ENCODE measurements at regions not wholly inside any gene's neighbourhood (a gene's known extent, or its start where the extent isn't known, plus 50 kb on each side); places are given as distances from the start of the nearest gene placed in this dataset.

DNA sequence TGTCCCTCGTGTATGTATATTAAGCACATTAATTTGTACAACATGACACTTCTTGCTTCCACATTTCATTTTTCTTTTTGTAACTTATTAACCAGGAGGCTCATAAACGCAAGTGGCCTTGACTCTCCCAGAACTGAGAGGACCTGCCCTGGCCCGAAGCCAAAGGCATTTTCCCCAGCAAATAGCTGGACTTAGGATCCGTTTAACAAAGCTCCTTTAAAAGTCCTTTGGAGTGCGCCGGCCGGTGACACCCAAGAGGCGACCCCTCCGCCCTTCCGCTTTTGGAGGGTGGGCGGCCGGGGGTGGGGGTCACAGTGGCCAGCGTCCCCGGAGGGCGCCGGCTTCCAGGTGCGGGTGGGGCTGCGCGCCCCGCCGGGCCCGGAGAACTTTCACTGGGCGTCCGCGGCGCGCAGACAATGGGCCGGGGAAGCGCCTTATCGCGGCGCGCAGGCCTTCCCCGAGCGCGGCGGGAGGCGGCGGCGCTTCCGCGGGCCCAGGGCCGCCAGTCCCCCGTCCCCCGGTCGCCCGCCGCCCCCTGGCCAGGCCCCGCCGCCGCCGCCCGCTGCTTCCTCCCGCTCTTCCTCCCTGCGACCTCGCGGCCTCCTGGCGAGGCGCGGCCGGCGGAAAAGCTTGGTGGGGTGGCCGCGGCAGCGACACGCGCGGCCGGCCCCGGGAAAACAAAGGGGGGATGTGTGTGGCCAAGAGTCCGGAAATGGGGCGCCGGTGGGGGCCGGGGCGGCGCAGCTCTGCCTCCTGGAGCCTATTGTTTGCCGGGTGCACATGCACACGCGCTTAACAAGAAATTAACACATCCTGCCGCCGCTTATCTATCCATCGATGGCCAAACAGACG lies 613.4 kb downstream of the MCTP2 start:
- H3K4me1 Mint-ChIP-seq: peaks cover 0 to 7% (median 5%) of the 10 kb centered on the region in 4 donors
- H3K4me3 Mint-ChIP-seq: peak overlapping the region in 2 of 10 donors; percentile 27 to 35
- ATAC-seq (no peak), DNase-seq (no peak)
- H3K9me3 Mint-ChIP-seq: peaks cover 0 to 38% (median 10%) of the 10 kb centered on the region in 9 donors
- H3K27ac Mint-ChIP-seq: no peak overlapping the region
- POLR2A ChIA-PET: no interaction called here
- peaks cover 0 to 14% (median 0%) of the 10 kb centered on the region in 3 donors for H3K36me3 Mint-ChIP-seq
- H3K27me3 Mint-ChIP-seq: peaks cover 36 to 83% (median 56%) of the 10 kb centered on the region in 5 donors

DNA sequence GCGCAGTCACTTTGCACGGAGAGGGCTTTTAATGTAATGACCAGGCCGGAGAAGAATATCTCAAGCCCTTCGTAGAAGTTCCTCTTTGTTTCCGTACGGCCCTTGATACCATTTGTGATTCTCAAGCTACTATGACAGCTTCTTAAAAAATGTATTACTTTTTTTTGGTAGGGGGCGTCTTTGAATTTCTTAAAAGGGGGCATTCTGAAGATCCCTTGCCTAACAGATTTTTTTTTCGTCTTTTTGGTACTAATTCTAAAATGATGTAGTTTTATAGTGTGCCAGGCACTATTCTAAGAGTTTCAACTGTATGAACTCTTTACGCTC lies 614.0 kb downstream of the MCTP2 start:
- H3K4me3 Mint-ChIP-seq: peak overlapping the region in 3 of 10 donors; percentile 27 to 59 (median 35)
- peaks cover 38 to 86% (median 56%) of the 10 kb centered on the region in 5 donors for H3K27me3 Mint-ChIP-seq
- DNase-seq: no peak
- no peak for ATAC-seq
- no peak overlapping the region for H3K27ac Mint-ChIP-seq
- H3K9me3 Mint-ChIP-seq: peaks cover 0 to 39% (median 9%) of the 10 kb centered on the region in 9 donors
- POLR2A ChIA-PET: no interaction called here
- peaks cover 0 to 7% (median 5%) of the 10 kb centered on the region in 4 donors for H3K4me1 Mint-ChIP-seq
- peaks cover 0 to 14% (median 0%) of the 10 kb centered on the region in 3 donors for H3K36me3 Mint-ChIP-seq

DNA sequence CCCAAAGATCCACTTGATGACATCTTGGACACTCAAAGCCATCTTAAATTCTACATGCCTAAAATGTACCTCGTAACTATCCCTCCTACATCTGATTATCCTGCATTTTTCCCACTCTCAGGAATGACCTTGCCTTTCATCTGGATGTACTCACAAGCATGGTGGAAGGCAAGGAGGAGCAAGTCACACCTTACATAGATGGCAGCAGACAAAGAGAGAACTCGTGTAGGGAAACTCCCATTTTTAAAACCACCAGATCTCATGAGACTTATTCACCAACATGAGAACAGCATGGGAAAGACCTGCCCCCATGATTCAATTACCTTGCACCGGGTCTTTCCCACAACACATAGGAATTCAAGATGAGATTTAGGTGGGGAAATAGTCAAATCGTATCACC lies 616.0 kb downstream of the MCTP2 start:
- Mint-ChIP-seq H3K9me3 (peaks cover 0 to 41% (median 11%) of the 10 kb centered on the region in 9 donors), H3K27me3 (peaks cover 33 to 86% (median 51%) of the 10 kb centered on the region in 5 donors), H3K27ac (no peak overlapping the region), H3K4me1 (peaks cover 0 to 7% (median 5%) of the 10 kb centered on the region in 4 donors), H3K36me3 (peaks cover 0 to 14% (median 0%) of the 10 kb centered on the region in 3 donors), H3K4me3 (no peak overlapping the region)
- no peak for ATAC-seq
- POLR2A ChIA-PET: no interaction called here
- no peak for DNase-seq

DNA sequence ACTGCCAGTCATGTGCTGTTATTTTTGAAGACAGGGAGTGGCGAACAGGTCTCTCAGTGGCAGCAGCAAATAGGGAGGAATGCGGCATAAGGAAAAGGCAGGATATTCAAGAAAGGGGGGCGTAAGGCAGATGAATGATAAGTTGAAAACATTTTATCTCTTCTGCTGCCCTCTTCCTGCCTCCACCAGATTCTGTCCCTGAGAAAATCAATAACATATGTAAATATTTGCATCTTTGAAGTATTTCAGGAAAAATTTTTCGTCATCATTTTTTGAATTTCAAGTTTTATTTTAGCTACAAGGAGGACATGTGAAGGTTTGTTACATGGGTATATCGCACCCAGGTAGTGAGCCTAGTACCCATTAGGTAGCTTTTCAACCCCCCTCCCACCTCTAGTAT lies 616.7 kb downstream of the MCTP2 start:
- POLR2A ChIA-PET: no interaction called here
- Mint-ChIP-seq H3K4me1 (peaks cover 0 to 7% (median 5%) of the 10 kb centered on the region in 4 donors), H3K9me3 (peaks cover 4 to 41% (median 11%) of the 10 kb centered on the region in 9 donors), H3K27me3 (peaks cover 29 to 86% (median 44%) of the 10 kb centered on the region in 5 donors), H3K4me3 (no peak overlapping the region), H3K27ac (no peak overlapping the region), H3K36me3 (peaks cover 0 to 15% (median 0%) of the 10 kb centered on the region in 3 donors)
- DNase-seq: no peak
- no peak for ATAC-seq

DNA sequence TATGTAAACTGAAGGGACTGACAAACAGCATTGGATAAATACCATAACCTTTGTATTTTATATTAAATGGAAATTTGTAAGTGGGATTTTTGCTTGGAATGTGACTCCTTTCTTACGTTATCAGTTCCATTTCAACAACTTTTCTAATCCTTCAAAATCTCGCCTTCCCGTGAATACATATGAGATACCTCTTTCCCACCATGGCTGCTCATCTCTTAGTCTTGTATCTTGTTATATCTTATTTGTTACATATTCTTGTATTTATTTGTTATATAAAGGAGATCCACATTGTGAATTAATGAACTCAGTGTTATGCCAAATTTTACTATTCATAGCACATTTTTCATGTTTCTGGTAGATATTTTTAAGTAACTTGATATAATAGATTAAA lies 623.7 kb downstream of the MCTP2 start:
- Mint-ChIP-seq H3K27ac (no peak overlapping the region), H3K36me3 (peaks cover 0 to 8% (median 0%) of the 10 kb centered on the region in 3 donors), H3K4me3 (no peak overlapping the region), H3K9me3 (peaks cover 0 to 23% (median 7%) of the 10 kb centered on the region in 9 donors), H3K4me1 (no peaks in the 10 kb centered on the region), H3K27me3 (peaks cover 2 to 38% (median 12%) of the 10 kb centered on the region in 5 donors)
- no peak for ATAC-seq
- POLR2A ChIA-PET: no interaction called here
- DNase-seq: no peak

DNA sequence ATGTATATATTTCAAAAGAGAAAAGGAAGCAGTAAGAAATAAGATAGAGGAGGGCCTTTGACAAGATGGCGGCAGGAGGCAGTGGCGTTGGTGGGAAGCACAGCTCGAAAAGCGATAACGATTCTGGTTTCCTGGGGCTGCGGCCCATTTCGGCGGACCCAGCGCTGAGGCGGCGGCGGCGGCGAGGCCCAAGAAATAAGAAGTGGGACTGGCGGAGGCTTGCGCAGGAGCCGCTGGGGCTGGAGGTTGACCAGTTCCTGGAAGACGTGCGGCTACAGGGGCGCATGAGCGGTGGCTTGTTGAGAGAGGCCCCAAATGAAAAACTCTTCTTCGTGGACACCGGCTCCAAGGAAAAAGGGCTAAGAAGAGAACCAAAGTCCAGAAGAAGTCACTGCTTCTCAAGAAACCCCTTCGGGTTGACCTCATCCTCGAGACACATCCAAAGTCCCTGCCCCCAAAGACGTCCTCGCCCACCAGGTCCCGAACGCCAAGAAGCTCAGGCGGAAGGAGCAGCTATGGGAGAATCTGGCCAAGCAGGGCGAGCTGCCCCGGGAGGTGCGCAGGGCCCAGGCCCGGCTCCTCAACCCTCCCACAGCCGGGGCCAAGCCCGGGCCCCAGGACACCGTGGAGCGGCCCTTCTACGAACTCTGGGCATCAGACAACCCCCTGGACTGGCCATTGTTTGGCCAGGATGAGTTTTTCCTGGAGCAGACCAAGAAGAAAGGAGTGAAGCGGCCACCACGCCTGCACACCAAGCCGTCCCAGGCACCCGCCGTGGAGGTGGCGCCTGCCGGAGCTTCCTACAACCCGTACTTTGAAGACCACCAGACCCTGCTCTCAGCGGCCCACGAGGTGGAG lies 624.3 kb downstream of the MCTP2 start:
- peaks cover 0 to 17% (median 7%) of the 10 kb centered on the region in 9 donors for H3K9me3 Mint-ChIP-seq
- H3K36me3 Mint-ChIP-seq: peaks cover 0 to 8% (median 0%) of the 10 kb centered on the region in 3 donors
- H3K4me3 Mint-ChIP-seq: no peak overlapping the region
- no peak overlapping the region for H3K27ac Mint-ChIP-seq
- no peaks in the 10 kb centered on the region for H3K4me1 Mint-ChIP-seq
- POLR2A ChIA-PET: no interaction called here
- DNase-seq (no peak), ATAC-seq (no peak)
- H3K27me3 Mint-ChIP-seq: peaks cover 2 to 34% (median 9%) of the 10 kb centered on the region in 5 donors

DNA sequence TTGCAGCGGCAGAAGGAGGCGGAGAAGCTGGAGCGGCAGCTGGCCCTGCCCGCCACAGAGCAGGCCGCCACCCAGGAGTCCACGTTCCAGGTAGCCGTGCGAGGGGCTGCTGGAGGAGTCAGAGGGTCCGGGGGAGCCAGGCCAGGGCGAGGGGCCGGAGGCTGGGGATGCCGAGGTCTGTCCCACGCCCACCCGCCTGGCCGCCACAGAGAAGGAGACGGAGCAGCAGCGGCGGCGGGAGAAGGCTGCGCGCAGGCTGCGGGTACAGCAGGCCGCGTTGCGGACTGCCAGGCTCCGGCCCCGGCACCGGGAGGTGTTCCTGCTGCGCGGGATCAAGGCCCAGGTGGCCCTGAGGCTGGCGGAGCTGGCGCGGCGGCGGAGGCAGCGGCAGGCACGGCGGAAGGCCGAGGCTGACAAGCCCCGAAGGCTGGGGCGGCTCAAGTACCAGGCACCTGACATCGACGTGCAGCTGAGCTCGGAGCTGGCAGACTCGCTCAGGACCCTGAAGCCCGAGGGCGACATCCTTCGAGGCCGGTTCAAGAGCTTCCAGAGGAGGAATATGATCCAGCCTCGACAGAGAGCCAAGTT lies 625.0 kb downstream of the MCTP2 start:
- Mint-ChIP-seq H3K4me1 (no peaks in the 10 kb centered on the region), H3K27me3 (peaks cover 2 to 27% (median 9%) of the 10 kb centered on the region in 5 donors), H3K9me3 (peaks cover 0 to 13% (median 4%) of the 10 kb centered on the region in 9 donors), H3K36me3 (peaks cover 0 to 8% (median 0%) of the 10 kb centered on the region in 3 donors), H3K4me3 (no peak overlapping the region), H3K27ac (no peak overlapping the region)
- DNase-seq (no peak), ATAC-seq (no peak)
- POLR2A ChIA-PET: no interaction called here

DNA sequence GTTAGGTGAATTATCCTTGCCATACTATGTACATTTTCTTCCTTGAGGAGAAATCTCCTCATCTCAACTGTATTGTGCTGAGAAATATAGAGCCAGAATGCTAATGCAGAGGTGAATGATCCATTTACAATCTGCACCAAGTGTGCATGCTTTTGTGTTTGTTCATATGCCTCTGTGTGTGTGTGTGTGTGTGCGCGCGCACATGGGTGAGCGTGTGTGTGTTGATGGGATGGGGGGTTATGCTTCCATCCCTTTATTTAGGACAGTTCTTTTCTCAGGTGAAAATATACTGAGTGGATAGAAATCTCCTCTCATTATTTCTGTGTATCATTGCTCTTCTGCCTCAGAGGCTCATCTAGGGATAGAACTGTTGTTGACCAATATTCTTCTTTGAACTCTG lies 626.1 kb downstream of the MCTP2 start:
- Mint-ChIP-seq H3K27ac (no peak overlapping the region), H3K27me3 (peaks cover 0 to 16% (median 7%) of the 10 kb centered on the region in 5 donors), H3K4me3 (no peak overlapping the region), H3K4me1 (no peaks in the 10 kb centered on the region), H3K36me3 (peaks cover 0 to 8% (median 0%) of the 10 kb centered on the region in 3 donors), H3K9me3 (peaks cover 0 to 18% (median 2%) of the 10 kb centered on the region in 9 donors)
- ATAC-seq (no peak), DNase-seq (no peak)
- POLR2A ChIA-PET: no interaction called here

DNA sequence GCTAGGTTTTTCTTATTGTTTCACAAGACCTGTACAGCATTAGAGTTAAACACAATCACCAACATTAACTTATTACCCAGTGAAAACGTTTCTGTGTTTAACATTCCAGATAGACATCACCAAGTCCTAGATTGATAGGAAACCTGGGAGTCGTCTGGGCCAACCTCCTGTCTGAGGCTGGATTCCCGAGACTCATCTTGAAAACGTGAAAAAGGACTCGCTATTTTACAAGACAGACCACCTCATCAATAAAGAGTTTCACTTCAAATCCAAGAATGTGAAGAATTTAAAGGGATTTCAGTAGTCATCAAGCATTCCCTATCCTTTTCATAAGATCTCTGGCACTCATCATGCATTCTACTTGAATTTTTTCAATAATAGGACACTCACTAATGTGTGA lies 626.6 kb downstream of the MCTP2 start:
- no peak overlapping the region for H3K4me3 Mint-ChIP-seq
- ATAC-seq: no peak
- POLR2A ChIA-PET: no interaction called here
- no peak for DNase-seq
- H3K36me3 Mint-ChIP-seq: peaks cover 0 to 7% (median 0%) of the 10 kb centered on the region in 3 donors
- H3K9me3 Mint-ChIP-seq: peaks cover 0 to 21% (median 2%) of the 10 kb centered on the region in 9 donors
- H3K27me3 Mint-ChIP-seq: peaks cover 0 to 10% (median 7%) of the 10 kb centered on the region in 5 donors
- H3K4me1 Mint-ChIP-seq: no peaks in the 10 kb centered on the region
- no peak overlapping the region for H3K27ac Mint-ChIP-seq

DNA sequence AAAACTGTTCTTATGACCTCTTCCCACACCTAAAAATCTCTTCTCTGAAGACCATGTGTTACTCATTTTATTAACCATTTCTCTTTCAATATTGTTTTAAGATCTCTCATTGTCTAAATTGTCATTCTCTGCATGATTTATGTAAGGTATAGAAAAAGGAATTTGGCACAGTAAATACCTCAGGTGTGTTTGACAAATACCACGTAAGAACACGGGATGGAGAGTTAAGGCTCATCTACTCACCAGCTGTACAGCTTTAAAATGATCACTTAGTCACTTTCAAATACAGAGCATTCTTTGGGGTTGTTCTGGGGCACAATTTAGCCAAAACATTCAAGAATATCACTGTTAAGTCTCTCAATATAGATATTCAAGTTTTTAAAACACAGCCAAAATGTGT lies 627.1 kb downstream of the MCTP2 start:
- Mint-ChIP-seq H3K27ac (no peak overlapping the region), H3K4me3 (no peak overlapping the region), H3K4me1 (no peaks in the 10 kb centered on the region), H3K9me3 (peaks cover 0 to 20% (median 4%) of the 10 kb centered on the region in 9 donors), H3K27me3 (peaks cover 0 to 9% (median 5%) of the 10 kb centered on the region in 5 donors), H3K36me3 (peaks cover 0 to 5% (median 0%) of the 10 kb centered on the region in 3 donors)
- POLR2A ChIA-PET: no interaction called here
- ATAC-seq (no peak), DNase-seq (no peak)

DNA sequence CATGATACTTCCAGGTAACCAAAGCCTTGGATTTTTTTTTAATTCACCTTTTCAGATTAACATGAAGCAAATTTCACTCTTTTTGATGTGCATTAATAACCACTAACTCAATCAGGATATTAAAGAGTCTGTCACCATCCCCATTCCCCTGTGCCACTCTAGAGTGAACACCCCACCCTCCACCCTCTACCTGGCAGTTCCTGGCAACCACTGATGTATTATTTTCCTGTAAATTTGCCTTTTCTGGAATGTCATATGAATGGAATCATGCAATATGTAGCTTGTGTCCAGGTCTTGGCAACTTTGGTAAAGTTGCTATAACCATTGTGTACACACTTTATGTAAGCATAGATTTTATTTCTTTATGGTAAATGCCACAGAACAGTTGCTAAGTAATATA lies 627.6 kb downstream of the MCTP2 start:
- Mint-ChIP-seq H3K27ac (no peak overlapping the region), H3K36me3 (peaks cover 0 to 5% (median 0%) of the 10 kb centered on the region in 3 donors), H3K4me1 (no peaks in the 10 kb centered on the region), H3K4me3 (no peak overlapping the region), H3K9me3 (peaks cover 0 to 24% (median 2%) of the 10 kb centered on the region in 9 donors), H3K27me3 (peaks cover 0 to 5% (median 1%) of the 10 kb centered on the region in 5 donors)
- POLR2A ChIA-PET: no interaction called here
- DNase-seq (no peak), ATAC-seq (no peak)

DNA sequence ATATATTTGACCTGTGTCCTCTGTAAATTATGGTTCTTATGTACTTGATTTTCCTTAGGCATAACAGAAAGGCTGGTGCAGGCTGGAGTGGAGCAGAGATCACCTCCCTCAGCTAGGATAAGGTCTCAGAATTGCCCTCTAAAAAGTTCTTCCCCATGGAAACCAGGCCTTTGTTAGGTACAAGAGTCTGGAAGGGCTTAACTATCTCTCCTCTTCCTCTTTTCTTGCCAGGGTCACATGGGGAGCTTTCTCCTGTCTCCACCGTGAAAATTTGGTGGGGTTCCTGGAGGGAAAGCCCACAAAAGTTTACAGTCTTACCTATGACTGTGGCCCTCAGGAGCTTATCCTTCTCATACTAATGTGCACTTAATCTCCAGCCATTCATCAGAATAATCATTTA lies 633.2 kb downstream of the MCTP2 start:
- Mint-ChIP-seq H3K4me3 (no peak overlapping the region), H3K27ac (no peak overlapping the region), H3K36me3 (peaks cover 0 to 5% (median 0%) of the 10 kb centered on the region in 3 donors), H3K9me3 (peaks cover 2 to 30% (median 10%) of the 10 kb centered on the region in 9 donors), H3K4me1 (peaks cover 0 to 2% (median 0%) of the 10 kb centered on the region in 4 donors), H3K27me3 (peaks cover 0 to 18% (median 6%) of the 10 kb centered on the region in 5 donors)
- ATAC-seq (no peak), DNase-seq (no peak)
- POLR2A ChIA-PET: no interaction called here
